HEK293T (cell line): ENCODE measurements at regions not wholly inside any gene's neighbourhood (a gene's known extent, or its start where the extent isn't known, plus 50 kb on each side); places are given as distances from the start of the nearest gene placed in this dataset.

Experiments
- ARNT ChIP-seq: fragments of 450-650 bp; IDR thresholded peaks from 2 replicates; pipeline ENCODE4 v1.6.1; 2017; ENCODE audit warnings: mild to moderate bottlenecking
- BHLHE40 ChIP-seq: fragments of 450-650 bp; IDR thresholded peaks from 2 replicates; pipeline ENCODE4 v1.6.1; 2016; ENCODE audit warnings: mild to moderate bottlenecking, moderate library complexity, borderline replicate concordance
- FOXA1 ChIP-seq: fragments of 450-650 bp; IDR thresholded peaks from 2 replicates; pipeline ENCODE4 v1.6.1; 2016; ENCODE audit warnings: mild to moderate bottlenecking
- FOXK2 ChIP-seq: fragments of 450-650 bp; IDR thresholded peaks from 2 replicates; pipeline ENCODE4 v1.6.1; 2016; ENCODE audit warnings: mild to moderate bottlenecking
- FOXM1 ChIP-seq: fragments of 450-650 bp; IDR thresholded peaks from 2 replicates; pipeline ENCODE4 v1.6.1; 2017; ENCODE audit warnings: mild to moderate bottlenecking, borderline replicate concordance
- L3MBTL2 ChIP-seq: fragments of 450-650 bp; conservative IDR thresholded peaks from 2 replicates; pipeline ENCODE4 v1.6.1; 2016; ENCODE audit warnings: mild to moderate bottlenecking
- LEF1 ChIP-seq: fragments of 450-650 bp; IDR thresholded peaks from 2 replicates; pipeline ENCODE4 v1.6.1; 2017; ENCODE audit warnings: mild to moderate bottlenecking, borderline replicate concordance
- NFRKB ChIP-seq: fragments of 450-650 bp; IDR thresholded peaks from 2 replicates; pipeline ENCODE4 v1.6.1; 2016; ENCODE audit warnings: mild to moderate bottlenecking, moderate library complexity
- SP1 ChIP-seq: fragments of 450-650 bp; IDR thresholded peaks from 2 replicates; pipeline ENCODE4 v1.6.1; 2017
- SUZ12 ChIP-seq: fragments of 450-650 bp; IDR thresholded peaks from 2 replicates; pipeline ENCODE4 v1.6.1; 2016; ENCODE audit warnings: mild to moderate bottlenecking
- TARDBP ChIP-seq: fragments of 450-650 bp; IDR thresholded peaks from 2 replicates; pipeline ENCODE4 v1.6.1; 2016
- ZNF384 ChIP-seq: fragments of 450-650 bp; IDR thresholded peaks from 2 replicates; pipeline ENCODE4 v1.6.1; 2016

DNA sequence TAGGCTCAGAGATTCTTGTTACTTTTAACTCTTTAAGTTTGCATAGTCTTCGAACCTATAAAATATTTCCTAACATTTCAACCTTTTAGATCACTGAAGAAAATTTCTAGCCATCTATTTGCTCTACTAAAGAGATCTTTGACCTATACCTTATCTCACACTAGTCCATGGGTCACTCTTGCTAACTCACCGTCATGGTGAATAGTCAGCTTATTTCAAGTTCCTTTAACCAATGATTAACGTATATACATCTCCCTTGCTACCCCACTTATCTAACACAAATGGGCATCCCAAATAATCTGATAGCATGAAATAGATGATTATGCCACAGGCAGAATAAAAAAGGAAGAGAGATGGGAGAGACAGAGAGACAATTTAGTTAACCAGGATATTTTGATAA, 303.1 kb downstream of the GPD2 start:
- TF ChIP-seq NFRKB = no peak
- TF ChIP-seq SP1 = no peak
- no peak for TF ChIP-seq FOXK2
- no peak for TF ChIP-seq FOXM1
- no peak for TF ChIP-seq ARNT
- no peak for TF ChIP-seq LEF1
- TF ChIP-seq TARDBP = no peak
- TF ChIP-seq ZNF384 = no peak
- TF ChIP-seq BHLHE40 = no peak
- no peak for TF ChIP-seq FOXA1
- no peak for TF ChIP-seq SUZ12
- TF ChIP-seq L3MBTL2 = no peak
